CD4-positive, alpha-beta T cell (primary cell): ENCODE measurements at regions not wholly inside any gene's neighbourhood (a gene's known extent, or its start where the extent isn't known, plus 50 kb on each side); places are given as distances from the start of the nearest gene placed in this dataset.
A peak's percentile ranks its signal among the peaks of the same experiment; 100 is the strongest.

Source experiments
- ATAC-seq: fragments of 200-7000 bp; cut with Tn5 transposase; one replicate; pipeline ENCODE4 v1.10.0; 2022; ENCODE audit warnings: mild to moderate bottlenecking; ENCODE audit not compliant: poor library complexity
- CTCF ChIA-PET: fragments of 350-600 bp; sonication (Branson Sonifier 250); formaldehyde crosslinking; loops from one replicate; lab custom pipeline; 2021; ENCODE audit warnings: antibody characterized with exemption, inconsistent platforms; lab: Charles Lee
- POLR2A ChIA-PET: fragments of 350-600 bp; sonication (Branson Sonifier 250); formaldehyde crosslinking; loops from one replicate; lab custom pipeline; 2021; ENCODE audit warnings: antibody characterized with exemption, inconsistent platforms; lab: Charles Lee
- DNase-seq, 14 experiments: peaks; one replicate each; pipeline ENCODE4 v3.0.0-alpha.2; 2013 to 2020; ENCODE audit warnings: mixed read lengths in 2 of 14
- H3K27ac ChIP-seq, 2 donors: one replicate each; pipeline versions ENCODE4 v1.5.1 to v1.7.0; 2013; ENCODE audit warnings: low read length in 2 of 2, low read depth in 1 of 2, mild to moderate bottlenecking in 1 of 2
- H3K27me3 ChIP-seq, 2 experiments: 1 replicate in 1 of 2; 2 replicates in 1 of 2; pipeline versions ENCODE4 v1.6.1 to v1.7.0; 2013; ENCODE audit warnings: low read length in 2 of 2, control low read depth in 1 of 2, mild to moderate bottlenecking in 1 of 2, moderate library complexity in 1 of 2; ENCODE audit not compliant: insufficient read depth in 2 of 2, control insufficient read depth in 1 of 2
- H3K36me3 ChIP-seq: one replicate; pipeline ENCODE4 v1.6.1; 2013; ENCODE audit warnings: low read length, control low read depth; ENCODE audit not compliant: insufficient read depth
- H3K4me1 ChIP-seq: one replicate; pipeline ENCODE4 v1.6.1; 2013; ENCODE audit warnings: low read length, control low read depth; ENCODE audit not compliant: insufficient read depth
- H3K4me3 ChIP-seq: one replicate; pipeline ENCODE4 v1.5.1; 2013; ENCODE audit warnings: mild to moderate bottlenecking, low read length, moderate library complexity
- H3K9me3 ChIP-seq, 2 experiments: 1 replicate in 1 of 2; 2 replicates in 1 of 2; pipeline versions ENCODE4 v1.6.1 to v1.7.0; 2013; ENCODE audit warnings: low read length in 2 of 2, mild to moderate bottlenecking in 2 of 2, control low read depth in 1 of 2, moderate library complexity in 1 of 2; ENCODE audit not compliant: control insufficient read depth in 1 of 2, insufficient read depth in 1 of 2
- H3K27ac Mint-ChIP-seq: one replicate; pipeline ENCODE4 v1.8.0; 2020; ENCODE audit warnings: mixed read lengths
- H3K27me3 Mint-ChIP-seq: one replicate; pipeline ENCODE4 v1.8.0; 2021; ENCODE audit warnings: mixed read lengths
- H3K36me3 Mint-ChIP-seq: one replicate; pipeline ENCODE4 v1.8.0; 2021; ENCODE audit warnings: low read depth, mixed read lengths
- H3K4me1 Mint-ChIP-seq: one replicate; pipeline ENCODE4 v1.8.0; 2021; ENCODE audit warnings: low read depth, mixed read lengths
- H3K4me3 Mint-ChIP-seq: one replicate; pipeline ENCODE4 v1.8.0; 2020; ENCODE audit warnings: mild to moderate bottlenecking, mixed read lengths
- H3K9me3 Mint-ChIP-seq: one replicate; pipeline ENCODE4 v1.8.0; 2020; ENCODE audit warnings: mixed read lengths
- CTCF ChIP-seq: fragments of 200-600 bp; IDR thresholded peaks from one replicate; pipeline ENCODE4 v1.8.0; 2022; ENCODE audit warnings: antibody characterized with exemption, mild to moderate bottlenecking
- intact Hi-C, 2 experiments: fragments of 100-400 bp; cut with DNase I in 1 of 2; cut with micrococcal nuclease in 1 of 2; formaldehyde crosslinking; loops; one replicate each; pipeline versions ENCODE4 v1.15.1 to v1.9.0; 2023 to 2025; cut with DNase I, micrococcal nuclease

GRCh38 chr12:123066384-123066710 lies 84.5 kb downstream of the PITPNM2 start:
- Histone ChIP-seq H3K4me3 (no peak overlapping the region), H3K4me1 (peaks cover 56% of the 10 kb centered on the region), H3K9me3 (no peaks in the 10 kb centered on the region), H3K36me3 (no peaks in the 10 kb centered on the region), H3K27me3 (no peaks in the 10 kb centered on the region), H3K27ac (no peak overlapping the region)
- Mint-ChIP-seq H3K27ac (peak overlapping the region; percentile 14), H3K4me3 (no peak overlapping the region), H3K9me3 (no peaks in the 10 kb centered on the region), H3K27me3 (no peaks in the 10 kb centered on the region), H3K36me3 (no peaks in the 10 kb centered on the region), H3K4me1 (peaks cover 53% of the 10 kb centered on the region)
- no peak for TF ChIP-seq CTCF
- ATAC-seq: no peak
- ChIA-PET CTCF (no interaction called here), POLR2A (interaction anchor here (1.0 kb wide), 1 partner anchor 9 kb away, joined by 3 read pairs; no protein-coding TSS in a partner anchor)
- intact Hi-C loops: no loop called here
- no peak for DNase-seq

- no peaks in the 10 kb centered on the region for H3K36me3 Mint-ChIP-seq
- peaks cover 55% of the 10 kb centered on the region for H3K4me1 Mint-ChIP-seq
- Histone ChIP-seq H3K27ac (no peak overlapping the region), H3K9me3 (no peaks in the 10 kb centered on the region), H3K27me3 (no peaks in the 10 kb centered on the region), H3K4me1 (peaks cover 55% of the 10 kb centered on the region), H3K4me3 (no peak overlapping the region), H3K36me3 (no peaks in the 10 kb centered on the region)
- no peaks in the 10 kb centered on the region for H3K9me3 Mint-ChIP-seq
- CTCF ChIA-PET: no interaction called here
- H3K27me3 Mint-ChIP-seq: no peaks in the 10 kb centered on the region
- POLR2A ChIA-PET: interaction anchor here (1.0 kb wide), 1 partner anchor 9 kb away, joined by 3 read pairs; no protein-coding TSS in a partner anchor
- ATAC-seq: no peak
- peak overlapping the region; percentile 14 for H3K27ac Mint-ChIP-seq
- no peak overlapping the region for H3K4me3 Mint-ChIP-seq
- no peak for TF ChIP-seq CTCF
- DNase-seq: no peak
- intact Hi-C loops: no loop called here
Observed at GRCh38 chr12:123065676-123066383, 85.1 kb downstream of the PITPNM2 start.

- Histone ChIP-seq H3K4me1 (peaks cover 52% of the 10 kb centered on the region), H3K27ac (no peak overlapping the region), H3K36me3 (no peaks in the 10 kb centered on the region), H3K9me3 (no peaks in the 10 kb centered on the region), H3K4me3 (no peak overlapping the region), H3K27me3 (no peaks in the 10 kb centered on the region)
- Mint-ChIP-seq H3K36me3 (no peaks in the 10 kb centered on the region), H3K4me1 (peaks cover 57% of the 10 kb centered on the region), H3K9me3 (no peaks in the 10 kb centered on the region), H3K4me3 (no peak overlapping the region), H3K27me3 (no peaks in the 10 kb centered on the region), H3K27ac (peak overlapping the region; percentile 14)
- ChIA-PET CTCF (no interaction called here), POLR2A (no interaction called here)
- no peak for TF ChIP-seq CTCF
- intact Hi-C loops: no loop called here
- ATAC-seq: no peak
- DNase-seq: no peak
Observed at GRCh38 chr12:123064885-123065619, 84.6 kb downstream of the ARL6IP4 start.
